Sigmoid colon (tissue), 6 donors: ENCODE measurements at regions not wholly inside any gene's neighbourhood (a gene's known extent, or its start where the extent isn't known, plus 50 kb on each side); places are given as distances from the start of the nearest gene placed in this dataset.

Source experiments
- DNase-seq: peaks from one replicate; pipeline ENCODE4 v3.0.0-alpha.2; 2019
- H3K27ac ChIP-seq, 4 donors: fragments of 200-600 bp; sonication (generic); one replicate each; pipeline ENCODE4 v1.5.1; 2016 to 2019; ENCODE audit warnings: mild to moderate bottlenecking in 1 of 4
- H3K27me3 ChIP-seq, 3 donors: fragments of 200-600 bp; sonication (generic); one replicate each; pipeline ENCODE4 v1.5.1; 2019; ENCODE audit warnings: mild to moderate bottlenecking in 1 of 3
- H3K36me3 ChIP-seq, 4 donors: fragments of 200-600 bp; sonication (generic); one replicate each; pipeline ENCODE4 v1.5.1; 2016 to 2019
- H3K4me1 ChIP-seq, 4 donors: fragments of 200-600 bp; sonication (generic); one replicate each; pipeline ENCODE4 v1.5.1; 2017 to 2019
- H3K4me3 ChIP-seq, 4 donors: fragments of 200-600 bp; sonication (generic); one replicate each; pipeline ENCODE4 v1.5.1; 2017 to 2019; ENCODE audit warnings: mild to moderate bottlenecking in 2 of 4, moderate library complexity in 1 of 4
- H3K9me3 ChIP-seq, 4 donors: fragments of 200-600 bp in 3 of 4; sonication (generic) in 3 of 4; one replicate each; pipeline versions ENCODE4 v1.5.1 to v1.6.1; 2013 to 2019
- EP300 ChIP-seq, 4 donors: sonication (generic); formaldehyde crosslinking; IDR thresholded peaks; one replicate each; pipeline ENCODE4 v1.6.1; 2017; ENCODE audit warnings: antibody characterized with exemption in 4 of 4
- POLR2A ChIP-seq, 2 donors: fragments of 450-650 bp; IDR thresholded peaks; one replicate each; pipeline ENCODE4 v1.6.1; 2016; ENCODE audit warnings: antibody characterized with exemption in 2 of 2, mild to moderate bottlenecking in 2 of 2, moderate library complexity in 2 of 2
- POLR2AphosphoS5 ChIP-seq, 4 donors: sonication (generic); formaldehyde crosslinking; IDR thresholded peaks; one replicate each; pipeline ENCODE4 v1.6.1; 2017; ENCODE audit warnings: antibody characterized with exemption in 4 of 4
- WGBS, 2 donors: extraction: QIAGEN DNeasy Blood & Tissue Kit; methylation state at CpG; one replicate each; pipeline ENCODE4 v1.1.7; 2013; 5-methylcytosine and 5-hydroxymethylcytosine counted together
- intact Hi-C: fragments of 100-400 bp; cut with DNase I; formaldehyde crosslinking; loops from one replicate; pipeline ENCODE4 v1.15.1; 2023
- TF ChIP-seq, protein P1 (sequence below), 4 experiments: fragments of 450-650 bp in 3 of 4; fragments of 200-600 bp in 1 of 4; IDR thresholded peaks; one replicate each; pipeline ENCODE4 v1.5.1; 2016 to 2019; ENCODE audit warnings: antibody characterized with exemption in 4 of 4, mild to moderate bottlenecking in 3 of 4, moderate library complexity in 2 of 4
- donor health status: healthy with polysubstance abuse.
- donor health status: healthy.

DNA sequence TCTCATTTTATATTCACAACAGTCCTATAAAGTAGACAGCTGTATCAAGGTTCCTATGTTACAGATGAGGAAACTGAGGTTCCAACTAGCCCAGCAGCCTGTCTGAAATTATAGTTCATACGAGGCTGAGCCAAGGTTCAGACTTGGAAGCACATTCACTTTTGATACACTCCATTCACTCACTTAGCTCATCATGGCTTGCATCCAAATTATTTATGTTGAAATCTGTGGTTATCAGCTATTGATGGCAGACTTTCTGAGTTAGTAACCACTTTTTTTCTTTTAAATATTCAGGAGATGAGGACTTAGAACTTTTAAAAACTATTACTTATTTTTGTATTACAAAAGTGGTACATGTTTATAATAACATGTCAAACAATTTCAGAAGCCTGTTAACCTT lies 188.2 kb downstream of the MTX2 start:
- Histone ChIP-seq H3K27me3 (no peaks in the 10 kb centered on the region), H3K27ac (no peak overlapping the region), H3K9me3 (no peaks in the 10 kb centered on the region), H3K4me3 (no peak overlapping the region), H3K4me1 (peaks cover 0 to 12% (median 0%) of the 10 kb centered on the region in 4 donors), H3K36me3 (no peaks in the 10 kb centered on the region)
- TF ChIP-seq EP300 (IDR thresholded peaks at IDR 0.05) = no peak
- no peak for TF ChIP-seq POLR2AphosphoS5 (IDR thresholded peaks at IDR 0.05)
- TF ChIP-seq, protein P1, sequence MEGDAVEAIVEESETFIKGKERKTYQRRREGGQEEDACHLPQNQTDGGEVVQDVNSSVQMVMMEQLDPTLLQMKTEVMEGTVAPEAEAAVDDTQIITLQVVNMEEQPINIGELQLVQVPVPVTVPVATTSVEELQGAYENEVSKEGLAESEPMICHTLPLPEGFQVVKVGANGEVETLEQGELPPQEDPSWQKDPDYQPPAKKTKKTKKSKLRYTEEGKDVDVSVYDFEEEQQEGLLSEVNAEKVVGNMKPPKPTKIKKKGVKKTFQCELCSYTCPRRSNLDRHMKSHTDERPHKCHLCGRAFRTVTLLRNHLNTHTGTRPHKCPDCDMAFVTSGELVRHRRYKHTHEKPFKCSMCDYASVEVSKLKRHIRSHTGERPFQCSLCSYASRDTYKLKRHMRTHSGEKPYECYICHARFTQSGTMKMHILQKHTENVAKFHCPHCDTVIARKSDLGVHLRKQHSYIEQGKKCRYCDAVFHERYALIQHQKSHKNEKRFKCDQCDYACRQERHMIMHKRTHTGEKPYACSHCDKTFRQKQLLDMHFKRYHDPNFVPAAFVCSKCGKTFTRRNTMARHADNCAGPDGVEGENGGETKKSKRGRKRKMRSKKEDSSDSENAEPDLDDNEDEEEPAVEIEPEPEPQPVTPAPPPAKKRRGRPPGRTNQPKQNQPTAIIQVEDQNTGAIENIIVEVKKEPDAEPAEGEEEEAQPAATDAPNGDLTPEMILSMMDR (IDR thresholded peaks at IDR 0.05) = no peak
- no peak for TF ChIP-seq POLR2A (IDR thresholded peaks at IDR 0.05)
- DNase-seq = no peak
- 42 to 59% methylated on average over 1 of the region's 1 CpG for WGBS, 2 donors
- intact Hi-C loops = loop anchor here (5.0 kb wide), 2 partner anchors 40 to 690 kb away; no protein-coding TSS in a partner anchor

DNA sequence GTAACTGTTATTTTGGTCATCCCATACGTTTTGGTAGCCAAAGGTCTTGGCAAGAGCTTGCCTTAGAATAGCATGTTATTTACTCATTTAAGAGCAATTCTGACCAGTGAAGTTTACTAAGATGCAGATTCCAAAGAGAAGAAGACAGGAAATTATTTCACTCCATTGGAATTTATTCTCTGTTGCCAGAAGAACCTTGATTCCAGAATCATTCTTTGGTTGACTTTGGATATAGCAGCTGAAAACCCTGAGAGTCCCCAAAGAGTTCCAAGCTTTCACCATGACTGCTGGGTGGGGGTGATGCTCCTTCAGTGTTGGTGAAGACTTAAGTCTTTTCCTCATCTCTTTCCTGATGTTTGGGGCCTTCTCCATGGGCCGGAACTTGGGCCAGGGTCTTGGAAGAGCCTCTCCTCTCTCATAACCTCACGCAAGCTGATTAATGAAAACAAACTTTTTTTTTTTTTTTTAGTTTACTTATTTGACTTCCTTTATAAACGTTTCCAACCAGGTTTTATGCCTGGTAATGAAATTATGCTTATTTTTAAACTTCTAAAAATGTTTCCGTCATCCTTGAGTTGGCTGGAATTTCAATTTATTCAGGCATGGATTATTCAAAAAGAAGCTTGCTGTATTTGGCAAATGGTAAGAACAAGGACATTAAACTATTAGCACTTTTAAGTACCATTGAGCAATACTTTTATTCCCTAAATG lies 192.0 kb downstream of the MTX2 start:
- DNase-seq = peak; percentile 67
- 54 to 69% methylated on average over 5 of the region's 5 CpGs for WGBS, 2 donors
- TF ChIP-seq, protein P1 (IDR thresholded peaks at IDR 0.05) = no peak
- TF ChIP-seq POLR2A (IDR thresholded peaks at IDR 0.05) = no peak
- no peaks in the 10 kb centered on the region for H3K36me3 ChIP-seq
- no peaks in the 10 kb centered on the region for H3K4me1 ChIP-seq
- H3K4me3 ChIP-seq = no peak overlapping the region
- H3K27ac ChIP-seq = peak overlapping the region in 3 of 4 donors; percentile 18 to 43 (median 28)
- intact Hi-C loops = no loop called here
- no peaks in the 10 kb centered on the region for H3K27me3 ChIP-seq
- H3K9me3 ChIP-seq = no peaks in the 10 kb centered on the region

DNA sequence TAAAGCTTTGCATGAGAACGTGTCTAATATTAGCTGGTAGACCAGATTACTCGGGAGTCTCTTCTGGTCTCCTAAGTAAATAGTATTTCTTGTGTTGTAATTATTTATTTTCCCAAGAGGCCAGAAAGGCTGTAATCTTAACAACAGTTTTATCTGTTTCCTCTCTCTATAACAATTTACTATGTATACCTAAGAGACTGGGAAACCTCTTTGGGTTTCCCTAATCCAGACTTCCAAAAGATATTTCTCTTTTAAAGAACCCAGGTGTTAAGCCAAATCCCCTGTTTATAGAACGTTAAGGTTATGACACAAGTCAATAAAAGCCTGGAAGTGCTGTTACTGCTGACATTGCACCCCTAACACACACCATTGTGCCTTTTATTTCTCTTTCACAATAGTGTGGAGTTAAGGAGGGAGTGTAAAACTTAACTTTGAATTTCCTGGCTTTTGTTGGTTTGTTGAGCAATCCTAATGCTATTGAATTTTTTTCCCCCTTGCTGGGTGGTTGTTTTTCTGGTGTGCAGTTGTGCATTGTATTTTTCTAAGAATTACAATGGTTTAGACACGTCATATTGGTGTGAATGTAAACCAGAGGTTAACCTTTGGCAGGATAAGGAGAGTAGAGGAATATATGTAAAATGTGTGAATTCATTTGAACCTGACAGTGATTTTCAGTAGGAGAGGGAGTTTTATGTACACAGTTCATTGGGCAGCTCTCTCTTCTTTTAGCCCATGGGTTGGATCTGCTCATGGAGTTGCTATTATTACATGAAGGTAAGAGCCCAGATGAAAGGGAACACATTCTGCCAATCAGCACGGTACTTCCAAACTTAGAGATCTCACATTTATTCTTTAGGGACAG lies 192.8 kb downstream of the MTX2 start:
- intact Hi-C loops = no loop called here
- Histone ChIP-seq H3K4me1 (no peaks in the 10 kb centered on the region), H3K27me3 (no peaks in the 10 kb centered on the region), H3K4me3 (no peak overlapping the region), H3K36me3 (no peaks in the 10 kb centered on the region), H3K27ac (peak overlapping the region in 3 of 4 donors; percentile 28 to 43 (median 33)), H3K9me3 (no peaks in the 10 kb centered on the region)
- WGBS, 2 donors = 12 to 58% methylated on average over 5 of the region's 5 CpGs
- no peak for DNase-seq
- TF ChIP-seq, protein P1 (IDR thresholded peaks at IDR 0.05) = no peak
- no peak for TF ChIP-seq POLR2AphosphoS5 (IDR thresholded peaks at IDR 0.05)
- no peak for TF ChIP-seq POLR2A (IDR thresholded peaks at IDR 0.05)
- no peak for TF ChIP-seq EP300 (IDR thresholded peaks at IDR 0.05)

DNA sequence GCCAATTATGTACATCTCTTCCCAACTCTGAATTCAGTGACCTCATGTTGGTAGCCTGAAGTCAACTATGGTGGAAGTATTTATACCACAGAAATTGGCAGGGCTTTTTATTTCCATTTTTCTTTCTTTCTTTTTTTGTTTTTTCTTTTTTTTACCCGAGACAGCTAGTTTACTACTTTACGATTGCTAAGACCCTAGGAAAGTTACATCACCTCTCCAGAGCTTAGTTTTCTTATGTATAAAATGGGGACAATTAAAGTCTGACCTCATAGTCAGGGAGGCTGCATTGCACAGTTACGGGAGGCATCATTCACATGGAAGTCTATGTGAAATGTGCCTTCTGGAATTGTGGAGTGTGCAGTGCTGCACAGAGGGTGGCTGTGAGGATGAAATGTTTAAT lies 194.3 kb downstream of the MTX2 start:
- 89% methylated on average over 3 of the region's 3 CpGs for WGBS, 2 donors
- Histone ChIP-seq H3K4me3 (no peak overlapping the region), H3K27me3 (no peaks in the 10 kb centered on the region), H3K9me3 (no peaks in the 10 kb centered on the region), H3K4me1 (no peaks in the 10 kb centered on the region), H3K27ac (no peak overlapping the region), H3K36me3 (no peaks in the 10 kb centered on the region)
- TF ChIP-seq, protein P1 (IDR thresholded peaks at IDR 0.05) = no peak
- TF ChIP-seq POLR2AphosphoS5 (IDR thresholded peaks at IDR 0.05) (no peak), POLR2A (IDR thresholded peaks at IDR 0.05) (no peak), EP300 (IDR thresholded peaks at IDR 0.05) (no peak)
- no peak for DNase-seq
- intact Hi-C loops = no loop called here
